NCI-H2227 (cell line): ENCODE measurements at regions not wholly inside any gene's neighbourhood (a gene's known extent, or its start where the extent isn't known, plus 50 kb on each side); places are given as distances from the start of the nearest gene placed in this dataset.
"Not testable (repeated sequence)": the region's sequence is repeated elsewhere in the genome, so short reads cannot be mapped to it uniquely, and the experiment has no call there.

Experiments used
- DNase-seq: peaks from one replicate; lab custom pipeline; 2025; ENCODE audit not compliant: unreplicated experiment; lab: John Stamatoyannopoulos, UW

DNA sequence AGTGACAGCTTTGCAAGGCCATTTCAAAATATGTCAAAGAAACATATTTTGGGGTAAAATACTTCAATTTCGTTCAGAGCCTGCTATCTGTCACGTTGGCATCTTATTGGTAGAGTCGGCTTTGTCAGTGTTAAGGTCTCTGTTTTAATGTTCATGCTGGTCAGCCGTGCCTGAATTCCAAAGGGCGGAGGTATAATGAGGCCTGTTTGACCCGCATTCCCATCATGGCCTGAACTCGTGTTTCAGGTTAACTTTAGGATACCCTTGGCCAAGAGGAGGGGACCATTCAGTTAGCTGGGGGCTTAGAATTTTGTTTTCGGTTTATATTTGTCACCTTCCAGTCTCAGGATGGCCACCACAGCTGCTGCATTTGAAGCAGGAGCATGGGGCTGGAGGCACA, 236.4 kb downstream of the NFATC2 start:
- no peak for DNase-seq

DNA sequence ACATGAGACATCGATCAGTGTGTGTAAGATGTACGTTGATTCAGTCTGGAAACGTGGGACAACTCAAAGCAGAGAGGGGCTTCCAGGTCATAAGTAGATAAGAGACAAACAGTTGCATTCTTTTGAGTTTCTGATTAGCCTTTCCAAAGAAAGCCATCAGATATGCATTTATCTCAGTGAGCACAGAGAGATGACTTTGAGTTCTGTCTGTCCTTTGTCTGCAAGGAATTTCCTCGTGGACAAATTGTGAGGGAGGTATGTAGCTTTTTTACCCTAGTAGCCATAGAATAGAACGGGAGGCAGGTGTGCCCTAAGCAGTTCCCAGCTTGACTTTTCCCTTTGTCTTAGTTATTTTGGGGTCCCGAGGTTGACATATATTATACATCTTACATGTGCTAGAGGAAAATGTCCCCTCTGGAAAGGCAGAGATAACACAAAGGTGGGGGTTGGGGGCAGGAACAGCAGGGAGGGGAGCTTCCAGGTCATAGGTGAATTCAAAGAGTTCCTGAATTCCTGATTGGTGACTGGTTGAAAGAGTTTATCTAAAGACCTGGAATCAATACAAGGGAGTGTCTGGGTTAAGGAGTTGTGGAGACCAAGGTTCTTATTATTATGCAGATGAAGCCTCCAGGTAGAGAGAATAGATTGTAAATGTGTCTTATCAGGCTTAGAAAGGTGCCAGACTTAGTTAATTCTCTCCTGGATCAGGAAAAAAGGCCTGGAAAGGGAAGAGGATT, 237.0 kb downstream of the NFATC2 start:
- DNase-seq = no peak

- no peak for DNase-seq
These were observed 238.5 kb downstream of the NFATC2 start for GRCh38 chr20:51303731-51304670.

- DNase-seq = no peak
These were observed 241.5 kb downstream of the NFATC2 start for GRCh38 chr20:51301026-51301425.

- DNase-seq = no peak
These were observed 242.4 kb downstream of the NFATC2 start for GRCh38 chr20:51300104-51300503.

GRCh38 chr20:51299413-51299812, 243.1 kb downstream of the NFATC2 start:
- DNase-seq = no peak

DNA sequence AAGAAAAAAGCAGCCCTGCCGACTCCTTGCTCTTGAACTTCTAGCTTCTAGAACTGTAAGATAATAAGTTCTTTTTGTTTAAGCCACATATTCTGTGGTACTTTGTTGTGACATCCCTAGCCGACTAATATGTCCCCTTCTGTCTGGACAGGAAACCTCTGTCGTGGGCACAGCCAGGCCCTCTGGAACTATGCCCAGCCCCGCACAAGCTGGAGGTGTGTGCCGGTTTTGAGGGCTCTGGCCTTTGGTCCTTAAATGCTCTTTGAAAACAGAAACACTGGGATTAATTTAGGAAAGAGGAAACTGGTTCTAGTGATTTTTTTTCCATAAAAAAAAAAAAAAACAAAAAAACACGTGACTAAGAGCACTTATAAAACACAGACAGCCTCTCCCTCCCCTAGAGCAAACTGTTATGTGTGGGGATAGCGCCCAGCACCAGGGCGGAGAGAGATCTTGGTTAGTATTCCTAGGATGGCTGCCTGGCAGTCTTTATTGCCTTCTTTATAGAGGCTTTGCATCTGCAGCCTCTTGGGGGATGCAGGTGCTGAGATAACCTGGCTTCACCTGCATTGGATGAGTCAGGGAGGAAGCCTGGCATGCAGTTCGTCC, 244.3 kb downstream of the NFATC2 start:
- DNase-seq = no peak

- DNase-seq = no peak
These were observed 254.7 kb downstream of the NFATC2 start for GRCh38 chr20:51287628-51288413.

DNA sequence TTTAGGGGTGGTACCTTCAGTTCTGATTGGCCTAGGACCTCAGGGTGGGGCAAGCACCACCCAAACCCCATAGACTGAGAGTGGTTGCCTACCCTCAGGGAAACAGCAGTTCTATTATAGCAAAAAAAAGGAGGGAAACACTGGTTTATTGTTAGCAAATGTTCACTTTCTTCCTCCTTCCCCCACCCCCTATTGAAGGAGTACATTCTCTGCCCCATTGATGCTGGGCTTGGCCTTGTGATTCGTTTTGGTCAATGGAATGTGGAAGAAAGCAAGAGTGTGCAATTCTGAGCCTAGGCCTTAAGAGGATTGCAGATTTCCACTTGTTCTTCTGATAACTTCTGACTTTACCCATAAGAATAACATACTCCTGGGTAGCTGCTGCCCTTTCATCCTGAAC, 255.8 kb downstream of the NFATC2 start:
- no peak for DNase-seq

- DNase-seq = no peak
These were observed 256.8 kb downstream of the NFATC2 start for GRCh38 chr20:51285684-51286083.

- DNase-seq = no peak
These were observed 257.6 kb downstream of the NFATC2 start for GRCh38 chr20:51284871-51285270.

DNA sequence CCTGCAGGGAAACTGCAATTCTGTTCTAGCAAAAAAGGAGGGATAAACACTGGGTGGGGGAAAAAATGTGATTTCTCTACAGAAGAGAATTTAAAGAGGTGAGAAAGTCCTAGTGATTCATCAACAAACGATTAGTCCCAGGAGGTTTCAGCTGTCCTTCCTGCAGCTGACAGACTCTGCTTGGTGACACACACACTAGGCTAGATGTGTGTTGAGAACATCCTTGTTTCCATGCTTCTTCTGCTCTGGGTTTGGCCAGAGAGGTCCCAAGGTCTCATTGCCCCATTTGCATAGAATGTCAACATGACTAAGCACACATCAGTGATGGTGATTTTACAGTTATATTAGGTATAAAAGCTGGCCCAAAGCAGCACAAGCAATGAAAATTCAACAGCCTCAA, 258.3 kb downstream of the NFATC2 start:
- no peak for DNase-seq

- no peak for DNase-seq
These were observed 258.6 kb upstream of the KCNG1 start for GRCh38 chr20:51281521-51281920.

DNA sequence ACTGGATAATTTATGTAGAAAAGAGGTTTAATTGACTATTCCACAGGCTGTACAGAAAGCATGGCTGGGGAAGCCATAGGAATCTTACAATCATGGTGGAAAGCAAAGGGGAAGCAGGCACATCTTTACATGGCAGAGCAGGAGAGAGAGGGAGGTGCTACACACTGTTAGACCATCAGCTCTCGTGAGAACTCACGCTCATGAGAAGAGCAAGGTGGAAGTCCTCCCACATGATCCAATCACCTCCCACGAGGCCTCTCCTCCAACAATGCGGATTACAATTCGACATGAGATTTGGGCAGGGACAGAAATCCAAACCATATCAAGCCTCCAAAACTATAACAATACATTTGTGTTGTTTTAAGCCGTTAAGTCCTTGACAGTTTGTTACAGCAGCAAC, 257.1 kb upstream of the KCNG1 start:
- DNase-seq = no peak

- no peak for DNase-seq
These were observed 255.1 kb upstream of the KCNG1 start for GRCh38 chr20:51277961-51278360.

- DNase-seq = no peak
These were observed 253.4 kb upstream of the KCNG1 start for GRCh38 chr20:51276296-51276695.

GRCh38 chr20:51275826-51276225, 252.9 kb upstream of the KCNG1 start:
- DNase-seq = no peak

DNA sequence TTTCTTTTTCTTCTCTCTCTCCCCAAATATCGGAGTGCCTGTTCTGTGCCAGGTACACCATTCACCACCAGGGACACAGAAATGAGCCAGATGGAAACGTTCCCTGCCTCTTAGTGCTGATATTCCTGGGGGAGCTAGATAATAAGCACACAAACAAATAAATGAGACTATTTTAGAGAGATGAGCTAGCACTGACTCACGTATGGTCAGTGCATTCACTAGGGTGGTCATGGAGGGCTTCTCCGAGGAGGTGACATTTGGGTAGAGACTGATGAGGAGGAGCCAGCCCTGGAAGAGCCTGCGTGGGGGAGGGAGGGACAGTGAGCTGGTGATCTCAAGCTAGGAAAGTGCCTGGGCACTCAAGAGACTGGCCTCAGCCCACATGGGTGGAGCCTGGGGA, 252.3 kb upstream of the KCNG1 start:
- no peak for DNase-seq

DNA sequence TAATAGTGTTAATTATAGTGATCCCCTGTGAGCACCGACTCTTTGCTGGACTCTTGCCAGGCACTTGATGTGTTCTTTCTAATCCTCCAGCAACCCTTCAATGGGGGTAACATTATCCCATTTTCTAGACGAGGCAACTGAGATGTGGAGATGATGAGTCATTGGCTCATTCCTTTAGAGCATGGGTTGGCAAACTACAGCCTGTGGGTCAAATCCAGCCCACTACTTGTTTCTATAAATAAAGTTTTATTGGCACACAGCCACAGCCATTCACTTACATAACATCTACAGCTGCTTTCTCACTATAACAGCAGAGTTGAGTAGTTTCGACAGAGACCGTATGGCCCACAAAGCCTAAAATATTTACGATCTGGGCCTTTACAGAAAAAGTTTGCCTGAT, 249.5 kb upstream of the KCNG1 start:
- no peak for DNase-seq

GRCh38 chr20:51271931-51272330, 249.0 kb upstream of the KCNG1 start:
- no peak for DNase-seq

DNA sequence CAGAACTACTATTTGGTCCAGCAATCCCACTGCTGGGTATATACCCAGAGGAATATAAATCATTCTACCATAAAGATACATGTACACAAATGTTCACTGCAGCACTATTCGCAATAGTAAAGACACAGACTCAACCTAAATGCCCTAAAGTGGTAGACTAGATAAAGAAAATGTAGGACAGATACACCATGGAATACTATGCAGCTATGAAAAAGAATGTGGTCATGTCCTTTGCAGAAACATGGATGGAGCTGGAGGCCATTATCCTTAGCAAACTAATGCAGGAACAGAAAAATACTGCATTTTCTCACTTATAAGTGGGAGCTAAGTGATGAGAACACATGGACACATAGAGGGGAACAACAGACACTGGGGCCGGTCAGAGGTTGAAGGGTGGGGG, 248.4 kb upstream of the KCNG1 start:
- DNase-seq = not testable (repeated sequence)
